ENCODE measurements at regions not wholly inside any gene's neighbourhood (a gene's known extent, or its start where the extent isn't known, plus 50 kb on each side); places are given as distances from the start of the nearest gene placed in this dataset.

GRCh38 chr13:50678464-50679162 is 164.9 kb downstream of the DLEU7 start:
- intact Hi-C loops (cut with micrococcal nuclease; ENCODE audit: unreplicated experiment) = no loop called here
- no TSS peak for BruUV-seq (replicated peaks)
- Histone ChIP-seq H3K36me3 (ENCODE audit: insufficient read depth, low read length, poor library complexity, severe bottlenecking) (no peaks in the 10 kb centered on the region), H3K4me1 (ENCODE audit: insufficient read depth, low read length, poor library complexity, severe bottlenecking) (no peaks in the 10 kb centered on the region), H3K9me3 (ENCODE audit: low read depth, low read length, poor library complexity, severe bottlenecking) (no peaks in the 10 kb centered on the region), H3K27ac (ENCODE audit: low read depth, low read length, poor library complexity, severe bottlenecking) (no peak overlapping the region), H3K4me3 (ENCODE audit: low read depth, low read length, poor library complexity, severe bottlenecking) (no peak overlapping the region), H3K27me3 (replicated peaks; ENCODE audit: insufficient read depth, low read depth, low read length, poor library complexity) (no peaks in the 10 kb centered on the region)
- ChIA-PET CTCF (no interaction called here), POLR2A (ENCODE audit: low non-redundant PET) (no interaction called here)
- TF ChIP-seq CTCF (conservative IDR thresholded peaks at IDR 0.05; ENCODE audit: low read depth, low read length) (no peak), EZH2 (IDR thresholded peaks at IDR 0.05; ENCODE audit: borderline replicate concordance, low read depth, low read length, poor library complexity, severe bottlenecking) (no peak)
- DNase-seq (ENCODE audit: low spot score) = no peak

- Histone ChIP-seq H3K27me3 (replicated peaks; ENCODE audit: insufficient read depth, low read depth, low read length, poor library complexity) (no peaks in the 10 kb centered on the region), H3K4me1 (ENCODE audit: insufficient read depth, low read length, poor library complexity, severe bottlenecking) (no peaks in the 10 kb centered on the region), H3K36me3 (ENCODE audit: insufficient read depth, low read length, poor library complexity, severe bottlenecking) (no peaks in the 10 kb centered on the region), H3K27ac (ENCODE audit: low read depth, low read length, poor library complexity, severe bottlenecking) (no peak overlapping the region), H3K4me3 (ENCODE audit: low read depth, low read length, poor library complexity, severe bottlenecking) (no peak overlapping the region), H3K9me3 (ENCODE audit: low read depth, low read length, poor library complexity, severe bottlenecking) (no peaks in the 10 kb centered on the region)
- no TSS peak for BruUV-seq (replicated peaks)
- no peak for TF ChIP-seq CTCF (conservative IDR thresholded peaks at IDR 0.05; ENCODE audit: low read depth, low read length)
- TF ChIP-seq EZH2 (IDR thresholded peaks at IDR 0.05; ENCODE audit: borderline replicate concordance, low read depth, low read length, poor library complexity, severe bottlenecking) = no peak
- ChIA-PET CTCF (no interaction called here), POLR2A (ENCODE audit: low non-redundant PET) (no interaction called here)
- intact Hi-C loops (cut with micrococcal nuclease; ENCODE audit: unreplicated experiment) = no loop called here
- DNase-seq (ENCODE audit: low spot score) = no peak
Measured at GRCh38 chr13:50679321-50679720, 164.2 kb downstream of the DLEU7 start.

- no peak overlapping the region for H3K4me3 ChIP-seq (ENCODE audit: low read depth, low read length, poor library complexity, severe bottlenecking)
- no peak overlapping the region for H3K27ac ChIP-seq (ENCODE audit: low read depth, low read length, poor library complexity, severe bottlenecking)
- TF ChIP-seq CTCF (conservative IDR thresholded peaks at IDR 0.05; ENCODE audit: low read depth, low read length) (no peak), EZH2 (IDR thresholded peaks at IDR 0.05; ENCODE audit: borderline replicate concordance, low read depth, low read length, poor library complexity, severe bottlenecking) (no peak)
- intact Hi-C loops (cut with micrococcal nuclease; ENCODE audit: unreplicated experiment) = no loop called here
- peaks cover 13% of the 10 kb centered on the region for H3K4me1 ChIP-seq (ENCODE audit: insufficient read depth, low read length, poor library complexity, severe bottlenecking)
- no TSS peak for BruUV-seq (replicated peaks)
- CTCF ChIA-PET = no interaction called here
- H3K27me3 ChIP-seq (replicated peaks; ENCODE audit: insufficient read depth, low read depth, low read length, poor library complexity) = no peaks in the 10 kb centered on the region
- POLR2A ChIA-PET (ENCODE audit: low non-redundant PET) = no interaction called here
- H3K9me3 ChIP-seq (ENCODE audit: low read depth, low read length, poor library complexity, severe bottlenecking) = no peaks in the 10 kb centered on the region
- DNase-seq (ENCODE audit: low spot score) = no peak
- no peaks in the 10 kb centered on the region for H3K36me3 ChIP-seq (ENCODE audit: insufficient read depth, low read length, poor library complexity, severe bottlenecking)
Measured at GRCh38 chr13:50682002-50682401, 161.5 kb downstream of the DLEU7 start.
